IPS DF 6.9 (cell line): ENCODE measurements at regions not wholly inside any gene's neighbourhood (a gene's known extent, or its start where the extent isn't known, plus 50 kb on each side); places are given as distances from the start of the nearest gene placed in this dataset.

Source experiments
- DNase-seq: peaks from one replicate; pipeline ENCODE4 v3.0.0-alpha.2; 2013; ENCODE audit warnings: low read depth, low spot score
- H3K27ac ChIP-seq: one replicate; pipeline ENCODE4 v1.5.1; 2013; ENCODE audit warnings: low read length, control low read depth
- H3K27me3 ChIP-seq: 2 replicates; pipeline ENCODE4 v1.6.1; 2013; ENCODE audit warnings: mild to moderate bottlenecking, low read length; ENCODE audit not compliant: control insufficient read depth, insufficient read depth
- H3K36me3 ChIP-seq: 2 replicates; pipeline ENCODE4 v1.6.1; 2013; ENCODE audit warnings: low read length; ENCODE audit not compliant: control insufficient read depth, insufficient read depth
- H3K4me1 ChIP-seq: 2 replicates; pipeline ENCODE4 v1.6.1; 2013; ENCODE audit warnings: low read length; ENCODE audit not compliant: control insufficient read depth, insufficient read depth
- H3K4me3 ChIP-seq: 2 replicates; pipeline ENCODE4 v1.5.1; 2013; ENCODE audit warnings: mild to moderate bottlenecking, low read length
- H3K9me3 ChIP-seq: 2 replicates; pipeline ENCODE4 v1.6.1; 2013; ENCODE audit warnings: low read length, inconsistent platforms; ENCODE audit not compliant: control insufficient read depth, insufficient read depth
- WGBS: extraction: QIAGEN DNeasy Blood & Tissue Kit; methylation state at CpG from one replicate; pipeline ENCODE4 v1.1.7; 2013; ENCODE audit warnings: mixed read lengths, missing lambda C conversion rate; ENCODE audit not compliant: insufficient read length, insufficient coverage; 5-methylcytosine and 5-hydroxymethylcytosine counted together

GRCh38 chr5:40073927-40074326 is 605.8 kb upstream of the PTGER4 start:
- WGBS = no CpG with 5 or more reads among the region's 1 CpG
- Histone ChIP-seq H3K27ac (no peak overlapping the region), H3K9me3 (no peaks in the 10 kb centered on the region), H3K27me3 (no peaks in the 10 kb centered on the region), H3K4me3 (no peak overlapping the region), H3K4me1 (no peaks in the 10 kb centered on the region), H3K36me3 (no peaks in the 10 kb centered on the region)
- DNase-seq = no peak

GRCh38 chr5:40071870-40072269 is 607.8 kb upstream of the PTGER4 start:
- Histone ChIP-seq H3K9me3 (no peaks in the 10 kb centered on the region), H3K4me1 (no peaks in the 10 kb centered on the region), H3K4me3 (no peak overlapping the region), H3K27ac (no peak overlapping the region), H3K36me3 (no peaks in the 10 kb centered on the region), H3K27me3 (no peaks in the 10 kb centered on the region)
- no peak for DNase-seq

GRCh38 chr5:40066616-40067015 is 613.1 kb upstream of the PTGER4 start:
- no peaks in the 10 kb centered on the region for H3K27me3 ChIP-seq
- no peak for DNase-seq
- H3K27ac ChIP-seq = no peak overlapping the region
- H3K4me1 ChIP-seq = no peaks in the 10 kb centered on the region
- no CpG with 5 or more reads among the region's 22 CpGs for WGBS
- no peak overlapping the region for H3K4me3 ChIP-seq
- H3K36me3 ChIP-seq = no peaks in the 10 kb centered on the region
- H3K9me3 ChIP-seq = no peaks in the 10 kb centered on the region

GRCh38 chr5:40052808-40053207 is 626.9 kb upstream of the PTGER4 start:
- no peak for DNase-seq
- H3K36me3 ChIP-seq = no peaks in the 10 kb centered on the region
- H3K4me3 ChIP-seq = no peak overlapping the region
- no peak overlapping the region for H3K27ac ChIP-seq
- no peaks in the 10 kb centered on the region for H3K4me1 ChIP-seq
- no peaks in the 10 kb centered on the region for H3K27me3 ChIP-seq
- no peaks in the 10 kb centered on the region for H3K9me3 ChIP-seq
- no CpG with 5 or more reads among the region's 4 CpGs for WGBS

GRCh38 chr5:40046792-40047191 is 622.0 kb upstream of the DAB2 start:
- DNase-seq = no peak
- no CpG with 5 or more reads among the region's 1 CpG for WGBS
- H3K4me1 ChIP-seq = no peaks in the 10 kb centered on the region
- no peaks in the 10 kb centered on the region for H3K27me3 ChIP-seq
- no peaks in the 10 kb centered on the region for H3K36me3 ChIP-seq
- no peak overlapping the region for H3K27ac ChIP-seq
- no peak overlapping the region for H3K4me3 ChIP-seq
- H3K9me3 ChIP-seq = no peaks in the 10 kb centered on the region

GRCh38 chr5:40045429-40045828 is 620.6 kb upstream of the DAB2 start:
- Histone ChIP-seq H3K36me3 (no peaks in the 10 kb centered on the region), H3K9me3 (no peaks in the 10 kb centered on the region), H3K27me3 (no peaks in the 10 kb centered on the region), H3K4me3 (no peak overlapping the region), H3K27ac (no peak overlapping the region), H3K4me1 (no peaks in the 10 kb centered on the region)
- DNase-seq = no peak
- 100% methylated on average over 1 of the region's 3 CpGs for WGBS

GRCh38 chr5:40043916-40044315 is 619.1 kb upstream of the DAB2 start:
- DNase-seq = no peak
- no peak overlapping the region for H3K4me3 ChIP-seq
- H3K27me3 ChIP-seq = no peaks in the 10 kb centered on the region
- no peaks in the 10 kb centered on the region for H3K4me1 ChIP-seq
- H3K9me3 ChIP-seq = no peaks in the 10 kb centered on the region
- WGBS = no CpG with 5 or more reads among the region's 8 CpGs
- H3K36me3 ChIP-seq = no peaks in the 10 kb centered on the region
- no peak overlapping the region for H3K27ac ChIP-seq

GRCh38 chr5:40041452-40041851 is 616.7 kb upstream of the DAB2 start:
- Histone ChIP-seq H3K27ac (no peak overlapping the region), H3K9me3 (no peaks in the 10 kb centered on the region), H3K27me3 (no peaks in the 10 kb centered on the region), H3K4me1 (no peaks in the 10 kb centered on the region), H3K36me3 (no peaks in the 10 kb centered on the region), H3K4me3 (no peak overlapping the region)
- WGBS = no CpG with 5 or more reads among the region's 1 CpG
- DNase-seq = no peak

- DNase-seq = no peak
- WGBS = no CpG with 5 or more reads among the region's 2 CpGs
- Histone ChIP-seq H3K36me3 (no peaks in the 10 kb centered on the region), H3K9me3 (no peaks in the 10 kb centered on the region), H3K4me3 (no peak overlapping the region), H3K27me3 (no peaks in the 10 kb centered on the region), H3K4me1 (no peaks in the 10 kb centered on the region), H3K27ac (no peak overlapping the region)
Observed at GRCh38 chr5:40037713-40038112, 612.9 kb upstream of the DAB2 start.

GRCh38 chr5:40034441-40034840 is 609.7 kb upstream of the DAB2 start:
- Histone ChIP-seq H3K27ac (no peak overlapping the region), H3K9me3 (no peaks in the 10 kb centered on the region), H3K4me3 (no peak overlapping the region), H3K4me1 (no peaks in the 10 kb centered on the region), H3K27me3 (no peaks in the 10 kb centered on the region), H3K36me3 (no peaks in the 10 kb centered on the region)
- no peak for DNase-seq
- no CpG with 5 or more reads among the region's 2 CpGs for WGBS

- no CpG with 5 or more reads among the region's 3 CpGs for WGBS
- Histone ChIP-seq H3K36me3 (no peaks in the 10 kb centered on the region), H3K27me3 (no peaks in the 10 kb centered on the region), H3K9me3 (no peaks in the 10 kb centered on the region), H3K4me3 (no peak overlapping the region), H3K27ac (no peak overlapping the region), H3K4me1 (no peaks in the 10 kb centered on the region)
- DNase-seq = no peak
Observed at GRCh38 chr5:40033411-40033810, 608.6 kb upstream of the DAB2 start.
